Upper lobe of left lung (tissue), 6 donors: ENCODE measurements at regions not wholly inside any gene's neighbourhood (a gene's known extent, or its start where the extent isn't known, plus 50 kb on each side); places are given as distances from the start of the nearest gene placed in this dataset.
A peak's percentile ranks its signal among the peaks of the same experiment; 100 is the strongest.

Source experiments
- ATAC-seq, 2 donors: fragments of 200-7000 bp; cut with Tn5 transposase; one replicate each; pipeline ENCODE4 v1.9.1; 2022; ENCODE audit warnings: mild to moderate bottlenecking in 2 of 2, moderate library complexity in 2 of 2; ENCODE audit not compliant: low FRiP score in 2 of 2
- DNase-seq, 2 donors: peaks; one replicate each; pipeline ENCODE4 v3.0.0-alpha.2; 2019 to 2020
- H3K27ac ChIP-seq, 4 donors: fragments of 200-600 bp; sonication (generic); one replicate each; pipeline ENCODE4 v1.5.1; 2016 to 2019
- H3K27me3 ChIP-seq, 4 donors: fragments of 200-600 bp; sonication (generic); one replicate each; pipeline ENCODE4 v1.5.1; 2017 to 2019
- H3K36me3 ChIP-seq, 4 donors: fragments of 200-600 bp; sonication (generic); one replicate each; pipeline ENCODE4 v1.5.1; 2016 to 2019
- H3K4me1 ChIP-seq, 4 donors: fragments of 200-600 bp; sonication (generic); one replicate each; pipeline ENCODE4 v1.5.1; 2018 to 2019
- H3K4me3 ChIP-seq, 4 donors: fragments of 200-600 bp; sonication (generic); one replicate each; pipeline ENCODE4 v1.5.1; 2017 to 2019; ENCODE audit warnings: mild to moderate bottlenecking in 2 of 4, moderate library complexity in 1 of 4
- H3K9me3 ChIP-seq, 4 donors: fragments of 200-600 bp; sonication (generic); one replicate each; pipeline ENCODE4 v1.5.1; 2018 to 2019
- EP300 ChIP-seq, 4 donors: sonication (generic); formaldehyde crosslinking; IDR thresholded peaks; one replicate each; pipeline ENCODE4 v1.5.1; 2017; ENCODE audit warnings: antibody characterized with exemption in 4 of 4, control low read depth in 2 of 4
- POLR2A ChIP-seq, 4 donors: fragments of 450-650 bp; IDR thresholded peaks; one replicate each; pipeline ENCODE4 v1.5.1; 2016 to 2017; ENCODE audit warnings: antibody characterized with exemption in 4 of 4, mild to moderate bottlenecking in 2 of 4
- POLR2AphosphoS5 ChIP-seq, 2 donors: sonication (generic); formaldehyde crosslinking; IDR thresholded peaks; one replicate each; pipeline ENCODE4 v1.5.1; 2017; ENCODE audit warnings: antibody characterized with exemption in 2 of 2
- WGBS, 2 donors: methylation state at CpG; one replicate each; pipeline ENCODE4 v1.1.5; 2017 to 2018; 5-methylcytosine and 5-hydroxymethylcytosine counted together
- TF ChIP-seq, protein P1 (sequence below), 6 experiments: fragments of 450-650 bp in 4 of 6; fragments of 200-600 bp in 2 of 6; sonication (generic) in 2 of 6; IDR thresholded peaks; one replicate each; pipeline ENCODE4 v1.5.1; 2016 to 2019; ENCODE audit warnings: antibody characterized with exemption in 6 of 6
- donor health status: DM: no; HTN: no; CAD: no; lungs with moderate emphysema.
- donor health status: DM: no; HTN: yes; CAD: no; lungs with severe emphysema.

DNA sequence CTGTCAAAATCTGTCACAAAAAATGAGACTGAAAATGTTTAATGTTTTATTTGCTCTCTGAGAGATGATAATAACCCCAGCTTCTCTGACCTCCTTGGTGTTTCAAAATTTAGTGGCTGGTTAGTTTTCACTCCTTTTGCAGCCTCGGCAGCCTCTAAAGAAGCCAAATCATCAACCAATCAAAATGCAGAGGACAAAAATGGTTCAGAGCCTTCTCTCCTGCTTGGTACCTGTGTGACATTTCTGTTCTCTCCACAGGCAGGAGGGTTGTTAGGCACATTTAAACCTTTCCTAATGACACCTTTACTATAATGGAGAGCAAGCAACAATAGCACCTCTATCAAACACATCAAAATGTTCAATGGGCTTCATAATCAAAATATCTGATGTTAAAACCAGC lies 375.5 kb downstream of the HACE1 start:
- H3K36me3 ChIP-seq = no peaks in the 10 kb centered on the region
- ATAC-seq = no peak
- TF ChIP-seq, protein P1, sequence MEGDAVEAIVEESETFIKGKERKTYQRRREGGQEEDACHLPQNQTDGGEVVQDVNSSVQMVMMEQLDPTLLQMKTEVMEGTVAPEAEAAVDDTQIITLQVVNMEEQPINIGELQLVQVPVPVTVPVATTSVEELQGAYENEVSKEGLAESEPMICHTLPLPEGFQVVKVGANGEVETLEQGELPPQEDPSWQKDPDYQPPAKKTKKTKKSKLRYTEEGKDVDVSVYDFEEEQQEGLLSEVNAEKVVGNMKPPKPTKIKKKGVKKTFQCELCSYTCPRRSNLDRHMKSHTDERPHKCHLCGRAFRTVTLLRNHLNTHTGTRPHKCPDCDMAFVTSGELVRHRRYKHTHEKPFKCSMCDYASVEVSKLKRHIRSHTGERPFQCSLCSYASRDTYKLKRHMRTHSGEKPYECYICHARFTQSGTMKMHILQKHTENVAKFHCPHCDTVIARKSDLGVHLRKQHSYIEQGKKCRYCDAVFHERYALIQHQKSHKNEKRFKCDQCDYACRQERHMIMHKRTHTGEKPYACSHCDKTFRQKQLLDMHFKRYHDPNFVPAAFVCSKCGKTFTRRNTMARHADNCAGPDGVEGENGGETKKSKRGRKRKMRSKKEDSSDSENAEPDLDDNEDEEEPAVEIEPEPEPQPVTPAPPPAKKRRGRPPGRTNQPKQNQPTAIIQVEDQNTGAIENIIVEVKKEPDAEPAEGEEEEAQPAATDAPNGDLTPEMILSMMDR (IDR thresholded peaks at IDR 0.05) = no peak
- TF ChIP-seq POLR2A (IDR thresholded peaks at IDR 0.05) (no peak), EP300 (IDR thresholded peaks at IDR 0.05) (no peak), POLR2AphosphoS5 (IDR thresholded peaks at IDR 0.05) (no peak)

DNA sequence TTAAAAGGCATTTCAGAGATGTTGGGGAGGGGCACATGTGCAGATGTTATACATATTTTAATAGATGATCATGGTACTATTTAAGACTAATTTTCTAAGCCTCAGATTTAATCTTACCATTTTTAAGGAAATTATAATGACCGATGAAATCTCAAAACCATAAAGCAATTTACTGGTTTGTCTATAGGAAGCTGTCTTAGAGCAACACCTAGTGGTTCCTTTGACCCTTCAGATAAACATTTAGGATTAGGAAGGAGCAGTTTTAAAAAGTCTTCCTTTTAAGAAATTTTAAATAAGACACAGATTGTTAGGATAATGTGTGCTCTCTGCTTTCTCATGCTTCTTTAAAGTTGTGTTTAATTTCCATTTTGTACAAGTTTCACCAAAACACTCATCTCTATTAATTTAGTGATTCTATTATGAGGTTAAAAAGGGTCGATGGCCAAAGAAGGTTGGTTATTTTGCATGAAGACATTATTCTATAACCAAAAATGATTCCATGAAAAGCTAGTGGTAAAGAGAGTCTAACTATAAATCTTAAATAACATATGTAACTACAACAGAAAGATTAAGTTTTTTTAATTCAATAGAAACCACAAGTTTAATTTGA lies 376.4 kb downstream of the HACE1 start:
- DNase-seq = no peak
- Histone ChIP-seq H3K4me1 (no peaks in the 10 kb centered on the region), H3K27me3 (no peaks in the 10 kb centered on the region), H3K36me3 (no peaks in the 10 kb centered on the region), H3K4me3 (no peak overlapping the region), H3K9me3 (no peaks in the 10 kb centered on the region), H3K27ac (no peak overlapping the region)
- no peak for ATAC-seq
- 15 to 20% methylated on average over 2 of the region's 2 CpGs for WGBS, 2 donors
- no peak for TF ChIP-seq EP300 (IDR thresholded peaks at IDR 0.05)
- TF ChIP-seq POLR2AphosphoS5 (IDR thresholded peaks at IDR 0.05) = no peak
- no peak for TF ChIP-seq POLR2A (IDR thresholded peaks at IDR 0.05)
- TF ChIP-seq, protein P1 (IDR thresholded peaks at IDR 0.05) = peak in 2 of 6 experiments; percentile 18 to 34

More for the DNA sequence above, 375.5 kb downstream of the HACE1 start:
- Histone ChIP-seq H3K4me1 (no peaks in the 10 kb centered on the region), H3K9me3 (no peaks in the 10 kb centered on the region), H3K4me3 (no peak overlapping the region), H3K27ac (peak overlapping the region in 1 of 4 donors; percentile 2), H3K27me3 (no peaks in the 10 kb centered on the region)
- DNase-seq = no peak
- 53 to 65% methylated on average over 1 of the region's 1 CpG for WGBS, 2 donors

DNA sequence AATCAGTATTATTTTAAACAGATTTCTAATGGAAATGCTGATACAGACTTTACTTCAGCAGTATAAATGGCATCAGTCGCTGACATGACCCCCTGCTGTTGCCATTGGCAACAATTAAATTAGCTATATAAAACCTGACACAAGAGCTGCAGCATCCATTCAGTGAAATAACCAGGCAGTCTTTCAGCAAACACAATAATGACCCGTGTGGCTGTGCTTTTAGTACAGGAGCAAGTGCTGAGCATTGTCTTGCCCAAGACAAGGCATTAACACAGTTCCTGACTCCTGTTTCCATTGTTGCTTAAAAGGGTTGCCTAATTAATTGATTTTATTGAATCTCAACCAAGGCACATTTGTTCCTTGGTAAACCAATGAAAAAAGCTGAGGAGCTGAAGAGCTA lies 382.1 kb downstream of the HACE1 start:
- TF ChIP-seq EP300 (IDR thresholded peaks at IDR 0.05) = no peak
- TF ChIP-seq POLR2A (IDR thresholded peaks at IDR 0.05) = no peak
- TF ChIP-seq, protein P1 (IDR thresholded peaks at IDR 0.05) = no peak
- ATAC-seq (no peak), DNase-seq (no peak)
- H3K4me3 ChIP-seq = no peak overlapping the region
- no peaks in the 10 kb centered on the region for H3K36me3 ChIP-seq
- WGBS, 2 donors = 72 to 97% methylated on average over 2 of the region's 2 CpGs
- H3K27ac ChIP-seq = no peak overlapping the region
- no peaks in the 10 kb centered on the region for H3K4me1 ChIP-seq
- no peaks in the 10 kb centered on the region for H3K27me3 ChIP-seq
- no peaks in the 10 kb centered on the region for H3K9me3 ChIP-seq

DNA sequence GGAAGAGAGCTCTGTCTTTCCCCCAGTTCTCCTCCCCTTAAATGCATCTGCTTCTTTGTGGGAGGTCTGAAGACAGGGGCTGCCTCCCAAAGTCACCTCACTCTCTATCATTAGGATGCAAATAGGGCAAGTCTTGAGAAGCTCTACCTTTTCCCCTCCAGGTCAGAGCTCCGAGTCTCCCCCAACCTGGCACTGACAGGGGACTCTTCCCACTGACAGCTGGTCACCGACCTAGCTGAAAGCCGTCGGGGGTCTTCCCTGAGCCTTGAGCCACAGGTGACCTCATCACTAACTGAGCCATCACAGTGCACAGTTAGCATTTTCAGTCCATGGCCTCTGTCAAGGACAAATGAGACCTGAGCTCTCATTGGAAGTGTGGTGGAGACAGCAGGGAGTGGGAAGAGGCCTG lies 386.7 kb downstream of the HACE1 start:
- H3K9me3 ChIP-seq = no peaks in the 10 kb centered on the region
- DNase-seq (no peak), ATAC-seq (no peak)
- H3K4me1 ChIP-seq = no peaks in the 10 kb centered on the region
- H3K4me3 ChIP-seq = no peak overlapping the region
- H3K27me3 ChIP-seq = no peaks in the 10 kb centered on the region
- TF ChIP-seq, protein P1 (IDR thresholded peaks at IDR 0.05) = no peak
- TF ChIP-seq POLR2AphosphoS5 (IDR thresholded peaks at IDR 0.05) (no peak), POLR2A (IDR thresholded peaks at IDR 0.05) (no peak), EP300 (IDR thresholded peaks at IDR 0.05) (no peak)
- no peak overlapping the region for H3K27ac ChIP-seq
- WGBS, 2 donors = 64% methylated on average over 4 of the region's 4 CpGs; no CpG with 5 or more reads in 1 of the 2 donors
- no peaks in the 10 kb centered on the region for H3K36me3 ChIP-seq
